Inflammatory macrophage treated with lipopolysaccharide for 4 hours (primary cell): ENCODE measurements at regions not wholly inside any gene's neighbourhood (a gene's known extent, or its start where the extent isn't known, plus 50 kb on each side); places are given as distances from the start of the nearest gene placed in this dataset.

Experiments used
- DNase-seq: peaks from one replicate; pipeline ENCODE4 v3.0.0-alpha.2; 2020

GRCh38 chr3:170780471-170780870 lies 89.5 kb downstream of the RPL22L1 start:
- no peak for DNase-seq

GRCh38 chr3:170778240-170779217 lies 91.5 kb downstream of the RPL22L1 start:
- DNase-seq, result no peak

GRCh38 chr3:170777564-170777926 lies 92.5 kb downstream of the RPL22L1 start:
- DNase-seq, result no peak

DNA sequence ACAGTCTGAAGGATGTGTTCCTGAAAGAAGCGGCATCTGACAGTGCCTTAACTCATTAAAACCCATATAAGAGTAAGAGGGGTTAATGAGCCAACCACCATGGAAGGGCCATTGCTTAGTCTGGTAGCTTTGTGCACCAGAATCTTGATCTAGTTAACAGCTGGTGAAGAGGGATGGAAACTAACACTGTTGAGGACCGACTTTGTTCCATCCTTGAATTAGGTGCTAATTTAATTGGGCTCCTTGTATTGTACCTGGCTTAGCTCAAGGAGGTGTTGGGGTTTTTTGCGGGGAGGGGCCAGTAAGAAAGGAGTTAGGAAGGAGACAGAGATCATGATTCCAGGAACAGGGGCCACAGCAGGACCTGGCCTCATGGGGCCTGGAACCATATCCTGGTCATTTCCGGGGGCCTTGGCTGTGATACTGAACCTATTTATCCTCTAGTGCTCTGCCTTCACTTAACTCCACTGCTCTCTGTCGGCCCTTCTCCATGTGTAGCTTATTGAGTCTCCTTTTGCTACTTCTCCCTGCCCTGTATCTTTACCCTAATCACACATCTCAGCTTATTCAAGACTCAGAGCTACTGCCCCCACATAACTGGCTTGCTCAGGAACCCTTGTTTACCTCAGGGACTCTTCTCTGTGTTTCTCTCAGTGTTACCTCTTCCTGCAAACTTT lies 93.0 kb downstream of the RPL22L1 start:
- DNase-seq, result no peak

DNA sequence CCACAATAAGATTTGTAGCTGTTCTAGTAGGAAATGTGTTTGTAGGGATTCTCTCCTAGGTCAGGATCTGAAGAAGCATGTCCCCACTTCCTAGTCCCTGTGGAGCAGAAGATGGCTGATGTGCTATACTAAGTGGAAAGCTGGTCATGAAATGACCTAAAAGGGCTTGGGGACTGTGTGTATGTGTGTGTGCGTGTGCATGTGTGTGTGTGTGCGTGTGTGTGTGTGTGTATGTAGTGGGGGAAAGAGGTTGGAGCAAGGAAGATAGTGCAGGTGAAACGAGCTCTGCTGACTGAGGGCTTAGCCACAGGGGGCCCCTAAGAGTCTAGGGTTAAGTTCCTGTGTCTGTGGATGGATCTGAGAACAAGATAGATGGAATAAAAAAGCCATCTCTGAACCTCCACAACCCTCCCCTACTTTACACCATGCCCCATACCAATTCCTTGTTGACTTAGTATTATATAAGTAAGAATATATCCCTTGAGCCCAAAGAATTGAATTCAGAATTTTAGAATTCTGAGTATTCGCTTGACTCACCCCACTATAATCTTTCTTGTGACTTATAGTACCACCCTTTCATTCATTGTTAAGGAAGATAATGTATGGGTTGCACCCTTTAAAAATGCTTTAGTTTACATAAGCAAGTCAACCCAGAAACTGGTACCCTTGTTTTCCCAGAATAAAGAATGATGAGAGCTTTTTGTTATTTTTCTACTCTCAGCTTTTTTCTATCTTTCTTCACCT lies 96.1 kb downstream of the RPL22L1 start:
- DNase-seq, result no peak

GRCh38 chr3:170772175-170772574 lies 97.8 kb downstream of the RPL22L1 start:
- no peak for DNase-seq

DNA sequence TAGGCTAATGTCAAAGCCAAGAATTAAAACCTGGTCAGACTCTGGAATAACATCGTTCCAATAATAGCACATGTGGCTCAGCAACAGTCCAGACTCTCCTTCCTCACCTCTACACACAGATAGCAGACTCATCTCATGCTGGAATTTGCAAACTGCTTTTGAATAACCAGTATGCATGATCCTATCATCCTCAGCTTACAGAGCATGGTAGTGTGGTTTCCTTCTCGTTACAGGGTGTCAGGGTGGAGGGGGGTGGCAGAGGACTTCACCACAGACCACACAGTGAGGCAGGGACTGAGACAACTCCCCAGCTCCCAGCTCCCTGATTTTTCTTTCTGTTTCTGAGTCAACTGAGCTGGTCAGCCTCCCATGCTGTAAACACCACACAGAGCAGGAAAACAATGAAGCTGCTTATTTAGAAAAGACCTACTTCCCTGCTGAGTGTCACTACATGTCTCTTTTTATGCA lies 101.6 kb downstream of the RPL22L1 start:
- DNase-seq, result no peak

GRCh38 chr3:170767576-170767941 lies 102.4 kb downstream of the RPL22L1 start:
- DNase-seq, result no peak

DNA sequence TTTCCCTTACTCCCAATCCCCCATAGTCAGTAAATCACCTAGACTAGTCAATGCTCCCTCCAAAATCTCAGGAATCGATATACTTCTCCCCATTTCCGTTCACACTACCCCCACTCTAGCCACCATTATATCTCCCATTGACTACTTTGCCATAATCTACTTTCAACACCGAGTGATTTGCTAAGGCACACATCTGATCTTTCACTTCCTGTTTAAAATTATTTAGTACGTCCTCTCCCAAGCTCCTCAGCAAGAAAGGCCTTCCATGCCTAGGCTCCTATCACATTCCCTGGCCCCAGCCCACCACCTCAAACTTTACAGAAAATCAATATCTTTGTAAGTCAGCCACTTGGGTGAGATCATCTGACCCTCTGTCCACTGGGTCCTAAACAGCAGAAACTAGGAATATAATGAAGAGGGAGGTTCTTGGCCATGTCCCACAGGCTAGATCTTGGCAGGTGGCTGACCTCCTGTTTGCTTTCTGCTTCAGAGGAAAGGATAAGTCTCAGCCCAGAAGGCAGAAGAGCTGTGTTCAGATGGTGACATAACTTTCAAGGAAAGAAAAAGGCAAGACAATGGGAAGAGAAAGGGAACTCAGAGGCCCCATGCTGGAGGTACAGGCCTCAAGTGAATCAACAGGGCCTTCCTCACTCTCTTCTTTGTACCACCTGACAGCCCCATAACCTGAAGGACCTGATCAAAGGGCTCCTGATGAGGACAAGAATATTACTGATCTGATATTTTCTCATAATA lies 103.0 kb downstream of the RPL22L1 start:
- DNase-seq, result no peak

- DNase-seq, result no peak
Observed at GRCh38 chr3:170766253-170766652, 103.7 kb downstream of the RPL22L1 start.

DNA sequence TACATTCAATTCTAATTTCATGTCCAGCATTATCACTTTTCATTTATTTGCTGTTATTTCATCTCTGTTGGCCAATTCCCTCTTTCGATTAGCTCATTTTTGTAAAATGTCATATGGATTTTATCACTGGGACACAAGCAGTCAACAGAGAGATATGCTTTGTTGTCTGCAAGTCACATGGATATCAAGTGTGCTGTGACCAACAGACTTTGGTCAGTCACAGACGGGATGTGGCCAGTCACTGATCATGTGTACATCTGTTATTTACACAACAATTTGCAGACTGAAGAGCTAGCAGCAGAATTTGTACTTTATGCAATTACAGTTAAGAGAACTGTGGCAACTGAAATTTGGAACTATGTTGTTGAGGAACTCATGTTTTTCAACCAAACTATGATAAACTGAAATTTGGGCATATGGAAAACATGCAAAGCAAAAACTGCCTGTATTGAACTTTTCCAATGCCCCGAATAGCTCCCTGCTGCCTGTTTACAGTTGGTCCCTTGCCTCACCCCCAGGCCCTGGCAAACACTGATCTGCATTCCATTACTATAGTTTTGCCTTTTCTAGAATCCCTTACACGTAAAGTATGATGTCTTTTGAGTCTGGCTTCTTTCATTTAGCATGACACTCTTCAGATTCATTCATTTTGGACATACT lies 104.4 kb downstream of the RPL22L1 start:
- DNase-seq, result no peak

DNA sequence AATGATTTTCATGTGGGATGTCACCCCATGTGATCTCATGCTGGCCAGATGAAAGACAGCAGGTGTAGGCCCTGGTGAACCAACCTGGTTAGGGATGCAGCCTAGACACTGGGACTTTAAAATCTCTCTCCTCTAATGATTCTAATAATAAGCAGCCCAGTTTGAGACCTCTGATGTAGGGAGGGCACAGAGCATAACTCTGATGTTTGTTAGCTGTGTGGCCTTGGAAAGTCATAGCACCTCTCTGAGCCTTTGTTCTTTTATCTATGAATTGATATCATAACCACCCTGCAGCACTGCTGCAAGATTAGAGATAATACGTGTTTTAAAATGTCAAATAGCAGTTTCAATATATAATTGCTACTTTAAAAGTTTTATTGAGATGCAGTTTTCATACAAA lies 106.0 kb downstream of the RPL22L1 start:
- no peak for DNase-seq

DNA sequence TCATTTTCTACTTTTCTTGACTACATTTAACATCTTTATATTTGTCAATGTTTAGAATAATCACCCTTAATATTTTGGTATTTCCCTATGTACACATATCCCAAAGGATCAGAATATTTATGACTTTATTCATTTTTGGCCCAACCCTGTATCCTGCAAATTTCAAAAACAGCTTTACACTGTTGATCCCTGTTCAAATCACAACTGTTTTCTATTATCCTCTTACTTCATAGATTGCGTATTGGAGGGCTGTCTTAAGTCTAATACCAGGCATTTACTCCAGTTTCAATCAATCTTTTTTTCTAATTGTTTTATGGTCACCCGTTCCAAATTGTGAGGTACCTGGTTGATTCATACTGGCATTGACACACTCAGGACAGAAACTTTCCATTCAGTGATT lies 107.9 kb downstream of the RPL22L1 start:
- DNase-seq, result no peak

GRCh38 chr3:170761103-170761502 lies 108.9 kb downstream of the RPL22L1 start:
- no peak for DNase-seq

GRCh38 chr3:170760174-170760526 lies 109.8 kb downstream of the RPL22L1 start:
- DNase-seq, result no peak

DNA sequence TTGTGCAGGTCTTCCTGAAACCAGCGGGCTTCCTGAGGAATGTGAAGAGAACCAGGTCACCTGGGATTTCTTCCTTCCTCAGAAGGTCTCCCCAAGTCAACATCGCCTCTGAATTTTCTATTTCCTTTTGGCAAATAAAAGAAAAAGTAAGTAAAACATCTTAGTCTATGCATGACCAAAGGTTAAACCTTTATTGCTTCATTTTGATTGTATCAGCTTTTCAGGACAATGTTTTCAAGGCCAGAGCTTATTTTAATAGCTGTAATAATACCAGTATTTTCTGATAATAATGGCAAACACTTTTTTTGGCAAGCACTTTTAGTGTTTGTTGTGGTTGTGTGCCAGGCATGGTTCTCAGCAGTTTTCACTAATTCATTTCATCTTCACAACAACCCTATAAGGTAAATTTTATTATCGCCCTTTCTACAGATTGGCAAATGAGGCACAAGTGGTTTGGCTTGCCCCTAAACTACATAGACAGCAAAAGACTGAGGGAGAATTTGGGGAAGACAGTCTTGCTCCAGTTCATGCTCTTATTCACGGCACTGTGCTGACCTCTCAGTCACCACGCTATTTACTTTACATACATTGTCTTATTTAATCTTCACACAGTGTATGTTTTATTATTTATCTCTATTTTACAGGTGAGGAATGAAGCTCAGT lies 110.4 kb downstream of the RPL22L1 start:
- no peak for DNase-seq

GRCh38 chr3:170757038-170757437 lies 113.0 kb downstream of the RPL22L1 start:
- DNase-seq, result no peak

- DNase-seq, result no peak
Observed at GRCh38 chr3:170754311-170754693, 115.7 kb downstream of the RPL22L1 start.

DNA sequence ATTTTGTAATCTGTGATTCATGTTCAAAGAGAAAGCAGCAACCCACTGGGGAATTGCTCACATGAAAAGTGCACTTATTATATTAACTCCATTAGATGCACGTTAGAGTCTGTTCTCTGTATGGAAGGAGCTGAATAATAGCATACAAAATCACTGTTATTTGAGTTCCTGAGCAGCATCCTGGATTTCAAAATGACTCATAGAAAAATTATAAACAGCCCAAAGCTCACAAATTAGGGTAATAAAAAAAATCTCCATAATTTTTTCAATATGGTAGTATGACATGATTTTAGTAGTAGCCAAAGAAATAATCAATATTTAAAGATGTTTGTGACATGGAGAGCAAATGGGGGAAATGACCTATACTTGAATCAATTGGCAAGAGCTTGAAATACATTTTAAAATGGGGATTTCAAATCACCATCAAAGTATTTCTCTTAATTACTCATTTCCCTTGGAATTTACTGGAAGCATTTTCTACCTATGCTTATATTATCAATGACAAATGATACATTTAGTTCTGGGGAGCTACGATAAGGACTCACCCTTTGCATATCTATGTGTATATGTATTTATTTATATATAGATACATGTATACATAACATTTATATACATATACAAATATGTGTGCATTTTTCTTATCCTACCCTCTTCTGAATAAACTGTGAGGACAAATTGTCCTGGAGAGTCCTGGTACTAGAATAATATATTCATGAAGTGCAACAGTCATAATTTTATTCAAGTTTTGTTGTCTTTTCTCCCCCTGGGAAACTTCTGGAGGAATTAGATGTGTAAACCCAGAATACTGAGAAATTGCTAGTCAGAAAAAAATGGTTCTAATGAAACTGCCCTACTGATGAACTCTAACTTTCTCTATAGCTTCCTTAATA lies 116.3 kb downstream of the RPL22L1 start:
- DNase-seq, result no peak

DNA sequence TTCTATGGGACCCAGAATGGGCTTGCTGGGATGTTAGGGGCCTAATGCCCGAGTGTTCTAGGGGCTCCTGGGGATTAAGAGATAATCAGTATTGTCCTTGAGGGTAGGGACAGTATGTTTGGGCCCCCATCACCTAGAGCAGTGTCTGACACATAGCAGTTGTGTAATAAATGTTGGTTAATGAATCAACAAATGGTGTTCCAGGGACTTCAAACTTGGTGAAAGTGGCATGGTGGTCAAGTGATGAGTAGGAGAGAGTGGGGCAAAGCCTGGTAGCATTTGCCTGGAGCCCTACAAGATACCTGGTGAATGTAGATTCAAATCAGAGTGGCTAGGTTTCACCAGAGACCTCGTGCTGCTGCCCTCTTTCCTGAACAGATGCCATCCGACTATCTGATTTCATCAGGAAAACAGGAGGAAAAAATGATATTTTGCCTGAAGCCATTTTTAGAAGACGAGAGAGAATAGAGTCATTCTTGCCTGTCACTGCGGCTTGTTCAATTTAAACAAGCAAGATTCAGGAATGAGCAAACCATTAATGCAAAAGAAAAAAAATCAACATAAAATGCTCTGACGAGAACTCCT lies 117.3 kb downstream of the RPL22L1 start:
- DNase-seq, result no peak
